Umbilical cord (tissue), 1 donor: ENCODE measurements at regions not wholly inside any gene's neighbourhood (a gene's known extent, or its start where the extent isn't known, plus 50 kb on each side); places are given as distances from the start of the nearest gene placed in this dataset.
"Not testable (repeated sequence)": the region's sequence is repeated elsewhere in the genome, so short reads cannot be mapped to it uniquely, and the experiment has no call there.

Source experiments
- DNase-seq: peaks from one replicate; pipeline ENCODE4 v3.0.0-alpha.2; 2015; ENCODE audit warnings: low spot score

- no peak for DNase-seq
Measured at GRCh38 chr2:128608921-128609880, 290.5 kb upstream of the HS6ST1 start.

DNA sequence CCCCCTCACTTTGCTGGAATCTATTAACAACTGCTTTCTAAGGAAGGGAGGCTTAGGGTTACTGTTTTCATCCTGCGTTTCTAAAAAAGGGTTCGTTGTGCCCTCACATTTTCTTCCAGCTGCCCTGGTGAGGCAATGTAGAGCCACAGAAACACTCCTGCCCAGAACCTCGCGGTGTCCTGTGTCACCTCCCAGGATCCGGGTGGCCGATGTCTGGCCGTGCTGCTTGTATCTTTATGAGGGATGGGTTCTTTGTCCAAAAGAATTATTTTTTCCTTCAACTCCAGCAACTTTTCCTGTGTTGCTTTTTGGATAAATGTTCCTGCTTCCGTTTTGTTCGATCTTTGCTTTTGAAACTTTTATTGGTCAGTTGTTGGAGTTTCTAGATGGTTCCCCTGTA, 291.8 kb upstream of the HS6ST1 start:
- DNase-seq = no peak

DNA sequence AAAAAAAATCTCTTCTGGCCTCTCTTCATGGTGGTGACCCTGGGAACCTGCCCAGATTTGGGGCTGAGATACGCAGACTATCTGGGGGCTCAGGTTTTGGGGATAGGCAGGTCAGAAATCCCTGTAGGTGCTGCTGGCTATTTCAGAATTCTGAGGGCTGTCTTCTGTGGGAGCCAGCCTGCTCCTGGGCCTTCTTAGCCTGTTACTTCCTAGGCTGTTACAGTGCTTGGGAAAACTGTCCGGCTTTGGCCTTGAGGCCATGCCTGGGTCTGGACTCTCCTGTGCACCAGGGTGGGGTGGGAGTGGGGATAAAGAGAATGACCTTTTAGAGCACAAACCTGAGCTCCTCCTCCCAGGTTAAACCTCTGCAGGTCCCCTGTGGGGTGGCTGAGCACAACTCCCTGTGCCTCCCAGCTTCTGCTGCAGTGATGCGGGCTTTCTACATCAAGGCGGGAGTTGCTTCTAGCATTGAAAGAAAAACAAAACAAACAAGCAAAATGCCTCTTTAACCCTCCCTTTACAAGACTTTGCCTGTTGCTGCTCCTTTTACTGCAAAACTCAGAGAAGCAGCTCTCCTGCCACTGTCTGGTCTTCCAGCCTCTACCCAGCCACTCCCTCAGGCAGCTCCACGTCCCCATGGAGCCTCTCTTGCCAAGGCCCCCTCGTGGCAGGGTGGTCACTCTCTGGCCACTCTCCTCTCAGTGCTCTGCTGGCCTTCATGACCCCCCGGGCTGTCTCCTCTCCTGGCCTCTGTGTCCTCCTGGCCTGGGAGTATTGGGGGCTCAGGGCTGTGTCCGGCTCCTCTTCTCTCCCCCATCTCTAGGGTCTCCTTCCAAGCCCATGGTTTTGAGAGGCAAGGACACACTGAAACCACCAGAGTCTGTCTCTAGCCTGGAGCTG, 293.0 kb upstream of the HS6ST1 start:
- DNase-seq = no peak

GRCh38 chr2:128612628-128613027, 294.0 kb upstream of the HS6ST1 start:
- no peak for DNase-seq

DNA sequence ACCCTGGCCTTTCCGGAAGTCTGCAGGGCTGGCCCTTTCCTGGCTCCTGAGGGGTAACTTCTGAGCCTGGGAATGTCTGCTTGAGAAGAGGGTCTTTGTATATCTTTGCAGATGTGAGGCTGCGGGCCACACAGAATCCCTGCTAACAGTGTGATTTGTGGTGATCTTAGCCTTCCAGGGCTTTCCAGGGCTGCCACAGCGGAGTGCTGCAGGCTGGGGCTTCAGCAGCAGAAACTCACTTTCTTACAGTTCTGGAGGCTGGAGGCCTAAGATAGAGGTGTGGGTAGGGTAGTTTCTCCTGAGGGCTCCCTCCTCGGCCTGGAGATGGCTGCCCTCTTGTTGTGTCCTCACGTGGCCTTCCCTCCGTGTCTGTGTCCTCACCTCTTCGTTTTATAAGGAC, 294.7 kb upstream of the HS6ST1 start:
- DNase-seq = peak; percentile 61

DNA sequence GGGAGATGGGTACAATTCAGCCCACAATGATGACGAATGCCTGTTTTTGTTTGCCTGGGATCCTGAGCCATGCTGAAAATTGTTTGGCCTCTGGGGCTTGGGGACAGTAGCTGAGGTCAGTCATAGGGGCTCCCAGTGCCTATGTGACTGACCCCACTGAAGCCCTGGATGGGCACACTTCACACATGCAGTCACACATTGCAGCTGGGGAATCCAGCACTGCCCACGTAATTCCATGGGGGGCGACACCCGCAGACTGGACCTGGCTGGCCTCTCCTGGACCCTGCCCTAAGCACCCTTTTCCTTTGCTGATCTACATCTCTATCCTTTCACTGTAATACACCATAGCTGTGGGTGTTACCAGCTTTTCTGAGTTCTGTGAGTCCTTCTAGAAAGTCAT, 295.2 kb upstream of the HS6ST1 start:
- no peak for DNase-seq

- not testable (repeated sequence) for DNase-seq
Measured at GRCh38 chr2:128614907-128615306, 296.2 kb upstream of the HS6ST1 start.

GRCh38 chr2:128615571-128615970, 296.9 kb upstream of the HS6ST1 start:
- no peak for DNase-seq

DNA sequence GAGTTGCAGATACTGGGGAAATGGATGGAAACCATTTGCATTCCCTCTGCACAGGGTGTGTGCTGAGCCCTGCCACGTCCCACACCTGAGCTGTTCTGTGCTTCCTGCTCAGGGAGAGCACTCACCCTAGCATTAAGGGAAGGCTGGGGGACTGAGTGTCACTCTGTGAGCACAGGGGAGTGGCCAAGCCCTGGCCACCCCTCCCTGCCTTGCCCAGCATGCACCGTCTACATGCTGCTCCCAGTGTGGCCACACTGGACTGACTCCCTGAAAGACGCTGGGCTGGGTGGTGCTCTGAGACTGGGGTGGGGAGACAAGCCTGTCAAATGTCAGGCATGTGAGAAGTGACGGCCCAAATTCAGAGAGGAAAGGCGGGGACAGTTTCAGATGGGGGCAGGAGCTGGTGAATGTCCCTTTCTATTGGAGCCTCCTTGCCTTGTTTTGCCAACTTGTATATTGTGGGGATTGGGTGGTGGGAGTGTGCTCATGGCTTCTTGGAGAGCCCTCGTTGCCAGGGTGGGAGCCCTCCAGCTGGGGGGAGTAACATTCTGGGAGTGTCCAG, 298.4 kb upstream of the HS6ST1 start:
- DNase-seq = no peak

- no peak for DNase-seq
Measured at GRCh38 chr2:128617661-128618060, 299.0 kb upstream of the HS6ST1 start.

- DNase-seq = no peak
Measured at GRCh38 chr2:128618642-128619041, 300.0 kb upstream of the HS6ST1 start.

DNA sequence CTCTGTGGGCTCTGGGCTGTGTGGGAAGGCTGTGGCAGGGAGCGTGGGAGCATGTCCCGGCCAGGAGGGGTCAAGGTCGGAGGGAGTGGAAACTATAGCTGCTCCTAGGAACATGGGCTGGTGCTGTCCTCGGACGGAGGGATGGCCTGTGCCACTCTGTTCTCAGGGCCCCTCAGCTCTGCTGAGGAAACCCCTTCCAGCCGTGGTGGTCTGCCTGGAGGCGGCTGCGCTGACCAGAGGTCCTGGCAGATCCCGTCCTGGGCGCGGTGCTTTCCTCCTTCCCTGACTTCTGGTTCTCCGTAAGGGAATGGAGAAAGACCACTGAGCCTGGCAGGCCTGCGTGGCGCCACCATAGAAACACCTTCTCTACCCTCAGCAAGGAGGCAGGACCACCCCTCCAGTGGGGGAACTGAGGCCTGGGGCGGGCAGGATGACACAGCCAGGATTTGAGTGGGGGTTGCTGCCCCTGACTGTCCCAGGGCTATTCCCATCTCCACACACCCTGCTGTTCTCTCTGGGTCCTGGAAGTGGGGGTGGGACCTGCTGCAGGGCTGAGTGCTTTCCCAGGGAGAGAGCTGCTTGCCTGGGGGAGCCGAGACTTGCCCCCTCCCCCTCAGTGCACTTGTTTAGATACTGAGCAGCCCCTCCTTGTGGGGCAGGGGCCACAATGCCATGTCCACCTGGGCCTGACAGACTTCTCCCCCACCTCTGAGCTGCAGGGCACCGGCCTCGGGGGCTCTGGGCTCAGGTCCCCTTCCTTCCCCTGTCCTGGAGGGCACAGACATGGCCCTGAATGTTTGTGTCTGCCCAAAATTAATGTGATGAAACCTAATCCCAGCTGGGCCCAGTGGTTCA, 301.0 kb upstream of the HS6ST1 start:
- DNase-seq = no peak

- no peak for DNase-seq
Measured at GRCh38 chr2:128621074-128621473, 302.4 kb upstream of the HS6ST1 start.

GRCh38 chr2:128622371-128622770, 303.7 kb upstream of the HS6ST1 start:
- peak; percentile 14 for DNase-seq

DNA sequence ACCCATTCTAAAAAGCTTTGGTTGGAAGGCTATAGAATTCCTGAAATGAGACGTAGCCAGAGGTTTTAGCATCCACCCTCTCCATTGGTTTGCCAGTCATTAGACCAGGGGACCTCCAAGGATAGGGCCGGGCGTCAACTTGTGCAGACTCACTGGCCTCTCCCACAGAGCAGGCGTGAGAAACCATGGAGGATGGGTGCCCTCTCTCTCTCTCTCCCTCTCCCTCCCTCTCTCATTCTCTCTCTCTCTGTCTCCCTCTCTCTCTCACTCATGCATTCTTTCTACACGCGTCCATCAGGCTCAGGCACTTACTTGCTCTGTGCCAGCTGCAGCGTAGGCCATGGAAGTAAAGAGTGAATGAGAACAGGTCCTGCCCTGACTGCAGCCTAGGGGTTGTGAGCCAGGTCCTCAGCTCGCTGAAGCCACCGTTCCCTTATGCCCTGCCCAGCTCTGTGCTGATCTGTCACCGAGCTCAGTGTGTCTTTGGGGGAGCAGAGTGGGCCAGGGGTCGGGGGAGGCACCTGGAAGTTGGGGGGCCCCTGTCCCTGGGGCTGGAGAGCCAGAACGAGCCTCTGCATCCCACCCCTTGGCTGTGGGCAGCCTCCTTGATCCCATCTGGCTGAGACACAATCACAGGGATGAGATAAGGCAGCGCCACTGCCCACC, 304.4 kb upstream of the HS6ST1 start:
- DNase-seq = no peak

GRCh38 chr2:128623776-128624761, 305.4 kb upstream of the HS6ST1 start:
- DNase-seq = peak; percentile 79

DNA sequence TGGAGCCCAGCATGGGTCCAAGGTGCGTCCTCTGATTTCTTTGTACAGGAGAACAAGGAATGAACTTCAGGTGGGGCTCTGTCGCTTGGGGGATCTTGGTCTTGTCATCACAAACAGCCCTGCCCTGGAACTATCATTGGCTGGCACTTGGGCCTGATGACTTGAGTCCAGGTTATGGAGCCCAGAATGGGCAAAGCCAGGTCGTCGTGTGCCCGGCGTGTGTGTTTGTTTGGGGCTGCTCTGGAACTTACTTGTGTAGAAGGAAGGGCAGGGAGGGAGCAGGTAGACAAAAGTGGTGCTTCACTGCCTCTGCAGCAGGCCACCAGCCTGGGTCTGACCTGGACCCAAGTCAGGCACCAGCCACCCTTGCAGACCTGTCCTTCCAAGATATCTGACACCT, 306.3 kb upstream of the HS6ST1 start:
- no peak for DNase-seq

GRCh38 chr2:128625421-128625820, 306.8 kb upstream of the HS6ST1 start:
- no peak for DNase-seq
